ENCODE measurements at regions not wholly inside any gene's neighbourhood (a gene's known extent, or its start where the extent isn't known, plus 50 kb on each side); places are given as distances from the start of the nearest gene placed in this dataset.

GRCh38 chrX:43218198-43218597, 437.9 kb upstream of the MAOA start:
- H3K27me3 Mint-ChIP-seq (ENCODE audit: low read depth), result no peaks in the 10 kb centered on the region
- TF ChIP-seq, protein P1, sequence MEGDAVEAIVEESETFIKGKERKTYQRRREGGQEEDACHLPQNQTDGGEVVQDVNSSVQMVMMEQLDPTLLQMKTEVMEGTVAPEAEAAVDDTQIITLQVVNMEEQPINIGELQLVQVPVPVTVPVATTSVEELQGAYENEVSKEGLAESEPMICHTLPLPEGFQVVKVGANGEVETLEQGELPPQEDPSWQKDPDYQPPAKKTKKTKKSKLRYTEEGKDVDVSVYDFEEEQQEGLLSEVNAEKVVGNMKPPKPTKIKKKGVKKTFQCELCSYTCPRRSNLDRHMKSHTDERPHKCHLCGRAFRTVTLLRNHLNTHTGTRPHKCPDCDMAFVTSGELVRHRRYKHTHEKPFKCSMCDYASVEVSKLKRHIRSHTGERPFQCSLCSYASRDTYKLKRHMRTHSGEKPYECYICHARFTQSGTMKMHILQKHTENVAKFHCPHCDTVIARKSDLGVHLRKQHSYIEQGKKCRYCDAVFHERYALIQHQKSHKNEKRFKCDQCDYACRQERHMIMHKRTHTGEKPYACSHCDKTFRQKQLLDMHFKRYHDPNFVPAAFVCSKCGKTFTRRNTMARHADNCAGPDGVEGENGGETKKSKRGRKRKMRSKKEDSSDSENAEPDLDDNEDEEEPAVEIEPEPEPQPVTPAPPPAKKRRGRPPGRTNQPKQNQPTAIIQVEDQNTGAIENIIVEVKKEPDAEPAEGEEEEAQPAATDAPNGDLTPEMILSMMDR (IDR thresholded peaks at IDR 0.05; ENCODE audit: unreplicated experiment in 3 of 3), result no peak
- no peak overlapping the region for H3K4me3 Mint-ChIP-seq
- peaks cover 14% of the 10 kb centered on the region for H3K9me3 Mint-ChIP-seq
- no peak overlapping the region for H3K27ac Mint-ChIP-seq
- H3K36me3 Mint-ChIP-seq (ENCODE audit: low read depth), result no peaks in the 10 kb centered on the region
- no peaks in the 10 kb centered on the region for H3K4me1 Mint-ChIP-seq

DNA sequence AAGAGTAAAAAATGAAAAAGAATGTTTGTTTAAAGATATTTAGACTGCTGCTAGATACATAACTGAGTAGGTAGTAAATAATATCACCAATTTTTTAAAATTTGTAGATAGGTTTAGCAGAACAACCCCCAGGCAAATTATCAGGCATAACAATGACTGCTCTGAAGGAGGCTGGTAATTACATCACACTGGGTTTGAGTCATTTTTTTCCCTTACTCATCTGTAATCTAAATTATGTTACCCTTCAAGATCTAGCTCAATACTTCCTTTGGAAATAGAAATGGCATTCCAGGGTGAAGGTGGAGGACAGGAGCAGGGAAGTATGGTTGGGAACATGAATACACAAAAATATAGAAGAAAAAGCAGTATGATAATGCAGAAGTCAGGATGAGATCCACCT, 431.6 kb upstream of the MAOA start:
- Mint-ChIP-seq H3K27me3 (ENCODE audit: low read depth) (no peaks in the 10 kb centered on the region), H3K4me1 (no peaks in the 10 kb centered on the region), H3K9me3 (no peaks in the 10 kb centered on the region), H3K36me3 (ENCODE audit: low read depth) (no peaks in the 10 kb centered on the region), H3K4me3 (no peak overlapping the region), H3K27ac (peak overlapping the region in 2 of 3 experiments; percentile 1 to 54)
- TF ChIP-seq, protein P1 (IDR thresholded peaks at IDR 0.05; ENCODE audit: unreplicated experiment in 3 of 3), result no peak

DNA sequence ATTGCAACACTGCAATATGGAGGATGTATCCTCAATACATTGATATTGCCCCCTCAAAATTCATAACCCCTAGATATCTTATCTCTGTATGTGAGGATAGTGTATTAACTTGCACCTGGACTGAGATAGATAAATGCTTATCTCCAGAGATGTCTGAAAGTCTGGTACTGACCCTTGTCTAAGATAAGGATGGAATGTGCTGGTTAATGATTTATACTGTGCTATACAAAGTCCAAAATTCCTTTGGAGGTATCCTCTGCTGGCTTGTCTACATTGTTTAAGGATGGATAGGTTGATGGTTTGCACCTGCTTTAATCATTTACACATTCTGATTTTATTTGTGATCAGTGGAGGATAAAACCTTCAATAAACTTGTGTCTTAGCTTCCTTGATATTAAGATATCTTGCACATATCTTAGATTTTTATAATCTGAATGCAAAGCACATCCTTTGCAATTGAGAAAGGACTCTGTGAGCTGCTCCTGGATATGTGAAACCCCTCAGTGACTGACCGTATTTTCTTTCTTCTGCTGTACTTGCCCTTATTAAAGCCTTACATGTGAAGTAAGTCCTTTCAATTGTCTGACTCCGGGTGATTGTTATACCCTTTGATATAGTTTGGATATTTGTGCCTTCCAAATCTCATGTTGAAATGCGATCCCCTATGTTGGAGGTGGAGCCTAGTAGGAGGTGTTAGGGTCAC, 430.3 kb upstream of the MAOA start:
- no peaks in the 10 kb centered on the region for H3K36me3 Mint-ChIP-seq (ENCODE audit: low read depth)
- no peaks in the 10 kb centered on the region for H3K4me1 Mint-ChIP-seq
- TF ChIP-seq, protein P1 (IDR thresholded peaks at IDR 0.05; ENCODE audit: unreplicated experiment in 3 of 3), result no peak
- no peak overlapping the region for H3K4me3 Mint-ChIP-seq
- H3K27me3 Mint-ChIP-seq (ENCODE audit: low read depth), result no peaks in the 10 kb centered on the region
- H3K27ac Mint-ChIP-seq, result peak overlapping the region; percentile 56 to 89 (median 58)
- H3K9me3 Mint-ChIP-seq, result no peaks in the 10 kb centered on the region

DNA sequence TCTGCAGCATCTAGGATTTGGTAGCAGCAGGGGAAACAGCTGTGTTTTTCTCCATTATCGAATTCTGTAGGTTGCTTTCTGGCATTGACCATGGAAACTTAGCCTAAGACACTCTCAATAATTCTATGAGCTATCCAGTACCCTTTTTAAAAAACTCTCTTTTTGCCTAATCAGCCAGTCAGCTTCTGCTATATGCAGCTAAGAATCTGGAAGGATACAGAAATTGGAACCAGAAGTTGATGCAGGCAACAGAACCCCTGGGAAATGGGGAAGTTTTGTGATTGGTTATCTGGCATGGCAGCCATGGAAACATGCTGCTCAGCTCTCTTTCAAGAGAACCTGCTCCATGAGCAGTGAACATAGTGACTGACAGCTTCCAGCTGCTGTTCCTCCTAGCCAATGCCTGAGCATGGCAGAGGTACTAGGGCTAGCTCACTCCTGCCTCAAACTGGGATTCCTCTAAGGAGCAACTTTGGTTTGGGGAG, 417.6 kb upstream of the MAOA start:
- no peaks in the 10 kb centered on the region for H3K27me3 Mint-ChIP-seq (ENCODE audit: low read depth)
- no peak overlapping the region for H3K4me3 Mint-ChIP-seq
- no peaks in the 10 kb centered on the region for H3K4me1 Mint-ChIP-seq
- H3K36me3 Mint-ChIP-seq (ENCODE audit: low read depth), result no peaks in the 10 kb centered on the region
- H3K27ac Mint-ChIP-seq, result no peak overlapping the region
- TF ChIP-seq, protein P1 (IDR thresholded peaks at IDR 0.05; ENCODE audit: unreplicated experiment in 3 of 3), result no peak
- no peaks in the 10 kb centered on the region for H3K9me3 Mint-ChIP-seq

DNA sequence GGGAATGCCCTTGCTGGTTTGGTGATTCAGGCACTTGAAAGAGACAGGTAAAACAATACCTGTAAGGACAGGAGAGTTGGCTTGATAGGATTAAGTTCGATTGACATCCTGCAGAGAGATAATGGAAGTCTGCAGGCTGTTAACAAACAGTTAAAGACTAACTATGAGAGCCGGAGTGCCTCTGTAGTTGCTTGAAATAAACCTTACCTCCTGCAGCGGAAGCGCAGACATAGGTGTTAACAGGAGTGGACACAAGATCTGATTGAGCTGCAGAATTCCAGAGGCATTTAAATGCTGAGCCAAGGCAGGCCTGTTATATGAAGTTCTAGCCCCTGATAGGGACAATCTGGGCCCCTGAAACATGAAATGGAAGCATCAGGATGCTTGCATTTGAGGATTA, 416.7 kb upstream of the MAOA start:
- Mint-ChIP-seq H3K27ac (no peak overlapping the region), H3K4me3 (no peak overlapping the region), H3K4me1 (no peaks in the 10 kb centered on the region), H3K36me3 (ENCODE audit: low read depth) (no peaks in the 10 kb centered on the region), H3K9me3 (no peaks in the 10 kb centered on the region), H3K27me3 (ENCODE audit: low read depth) (no peaks in the 10 kb centered on the region)
- TF ChIP-seq, protein P1 (IDR thresholded peaks at IDR 0.05; ENCODE audit: unreplicated experiment in 3 of 3), result no peak

GRCh38 chrX:43255596-43255995, 400.5 kb upstream of the MAOA start:
- Mint-ChIP-seq H3K36me3 (ENCODE audit: low read depth) (no peaks in the 10 kb centered on the region), H3K27ac (no peak overlapping the region), H3K9me3 (peaks cover 8% of the 10 kb centered on the region), H3K4me3 (no peak overlapping the region), H3K27me3 (ENCODE audit: low read depth) (no peaks in the 10 kb centered on the region), H3K4me1 (no peaks in the 10 kb centered on the region)
- TF ChIP-seq, protein P1 (IDR thresholded peaks at IDR 0.05; ENCODE audit: unreplicated experiment in 3 of 3), result no peak
